Right ventricle myocardium superior (tissue), 1 donor: ENCODE measurements at regions not wholly inside any gene's neighbourhood (a gene's known extent, or its start where the extent isn't known, plus 50 kb on each side); places are given as distances from the start of the nearest gene placed in this dataset.
A peak's percentile ranks its signal among the peaks of the same experiment; 100 is the strongest.

Experiments
- ATAC-seq: fragments of 200-7000 bp; cut with Tn5 transposase; one replicate; pipeline ENCODE4 v1.9.1; 2020; ENCODE audit warnings: mild to moderate bottlenecking; ENCODE audit not compliant: poor library complexity
- DNase-seq: peaks from one replicate; pipeline ENCODE4 v3.0.0-alpha.2; 2020
- intact Hi-C: fragments of 100-400 bp; cut with DNase I; formaldehyde crosslinking; loops from one replicate; pipeline ENCODE4 v1.11.2; 2022
- donor health status: DM: no; HTN: yes; CAD: no; lungs with severe emphysema.

DNA sequence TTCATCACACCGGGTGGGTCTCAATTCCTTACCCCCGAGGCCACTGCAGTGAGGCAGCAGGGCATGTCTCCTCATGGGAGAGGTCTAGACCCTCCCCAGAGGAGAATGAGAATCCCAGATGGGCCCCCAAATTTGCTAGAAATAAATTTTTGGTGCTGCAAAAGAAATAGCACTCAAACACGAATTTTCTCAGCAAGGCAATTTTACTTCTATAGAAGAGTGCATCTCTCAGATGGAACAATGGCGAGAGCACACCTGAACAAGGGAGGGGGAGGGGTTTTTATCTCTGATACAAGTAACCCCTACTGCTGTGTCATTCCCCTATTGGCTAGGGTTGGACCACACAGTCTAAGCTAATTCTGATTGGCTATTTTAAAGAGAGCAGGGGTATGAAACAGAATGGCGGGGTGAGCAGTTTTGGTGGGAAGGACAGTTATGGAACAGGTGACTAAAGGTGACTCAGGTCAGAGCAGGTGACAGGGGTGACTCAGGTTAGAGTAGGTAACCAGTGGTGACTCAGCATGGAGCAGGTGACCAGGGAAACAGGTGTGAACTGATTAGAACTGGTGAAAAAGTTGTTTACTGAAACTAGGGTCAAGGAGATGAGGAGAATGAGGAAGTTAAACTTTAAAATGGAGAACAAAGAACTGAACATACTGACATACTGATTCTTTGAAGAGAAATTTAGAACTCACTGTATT, 93.0 kb upstream of the WNT7A start:
- ATAC-seq = no peak
- intact Hi-C loops = no loop called here
- no peak for DNase-seq

- ATAC-seq = no peak
- intact Hi-C loops = no loop called here
Measured at GRCh38 chr3:13966302-13966701, 86.4 kb upstream of the WNT7A start.

DNA sequence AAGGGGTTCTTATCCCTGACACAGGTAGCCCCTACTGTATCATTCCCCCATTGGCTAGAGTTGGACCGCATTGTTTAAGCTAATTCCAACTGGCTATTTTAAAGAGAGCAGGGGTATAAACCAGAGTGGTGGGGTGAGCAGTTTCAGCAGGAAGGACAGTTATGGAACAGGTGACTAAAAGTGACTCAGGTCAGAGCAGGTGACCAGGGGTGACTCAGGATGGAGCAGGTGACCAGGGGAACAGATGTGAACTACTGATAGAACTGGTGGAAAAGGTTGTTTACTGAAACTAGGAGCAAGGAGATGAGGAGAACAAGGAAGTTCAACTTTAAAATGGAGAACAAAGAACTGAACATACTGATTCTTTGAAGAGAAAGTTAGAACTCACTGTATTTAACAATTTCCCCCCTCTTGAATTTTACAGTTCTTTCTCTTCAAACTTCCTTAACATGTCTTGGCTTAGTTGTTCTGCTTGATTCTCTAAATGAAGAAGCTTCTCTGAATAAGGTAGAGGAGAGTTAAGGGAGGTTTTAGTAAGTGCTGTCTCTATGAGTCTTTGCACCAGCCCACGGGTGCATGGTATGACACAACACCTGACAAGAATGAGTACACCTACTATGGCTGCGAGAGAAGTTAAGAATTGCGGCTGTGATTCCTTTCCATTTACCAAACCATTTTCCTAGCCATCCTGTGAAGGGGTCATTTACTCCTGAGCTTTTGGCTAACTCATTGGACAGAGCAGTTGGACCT, 83.4 kb upstream of the WNT7A start:
- intact Hi-C loops = no loop called here
- ATAC-seq = no peak

More at GRCh38 chr3:13966302-13966701, 86.4 kb upstream of the WNT7A start:
- no peak for DNase-seq

GRCh38 chr3:13954741-13955483, 75.0 kb upstream of the WNT7A start:
- ATAC-seq (no peak), DNase-seq (no peak)
- intact Hi-C loops = no loop called here

More for the DNA sequence above, 83.4 kb upstream of the WNT7A start:
- DNase-seq = no peak

GRCh38 chr3:13954266-13954665, 74.4 kb upstream of the WNT7A start:
- intact Hi-C loops = no loop called here
- DNase-seq (no peak), ATAC-seq (no peak)

- no peak for DNase-seq
- intact Hi-C loops = no loop called here
- ATAC-seq = no peak
Measured at GRCh38 chr3:13951184-13951583, 71.3 kb upstream of the WNT7A start.

DNA sequence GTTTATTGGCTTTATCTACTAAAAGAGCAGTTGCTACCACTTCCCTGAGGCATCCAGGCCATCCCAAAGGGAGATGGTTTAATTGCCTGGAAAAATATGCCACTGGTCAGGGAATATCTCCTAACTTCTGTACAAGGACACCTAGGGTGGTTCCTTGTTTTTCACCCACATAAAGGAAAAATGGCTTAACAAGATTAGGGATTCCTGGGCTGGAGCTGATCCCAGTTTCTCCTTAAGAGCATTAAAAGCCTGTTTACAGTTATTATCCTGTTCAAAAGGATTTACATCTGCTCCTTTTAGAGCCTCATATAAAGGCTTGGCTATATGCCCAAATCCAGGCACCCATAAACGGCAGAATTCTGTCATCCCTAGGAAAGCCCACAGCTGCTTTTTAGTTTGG, 70.2 kb upstream of the WNT7A start:
- intact Hi-C loops = no loop called here
- ATAC-seq (no peak), DNase-seq (no peak)

DNA sequence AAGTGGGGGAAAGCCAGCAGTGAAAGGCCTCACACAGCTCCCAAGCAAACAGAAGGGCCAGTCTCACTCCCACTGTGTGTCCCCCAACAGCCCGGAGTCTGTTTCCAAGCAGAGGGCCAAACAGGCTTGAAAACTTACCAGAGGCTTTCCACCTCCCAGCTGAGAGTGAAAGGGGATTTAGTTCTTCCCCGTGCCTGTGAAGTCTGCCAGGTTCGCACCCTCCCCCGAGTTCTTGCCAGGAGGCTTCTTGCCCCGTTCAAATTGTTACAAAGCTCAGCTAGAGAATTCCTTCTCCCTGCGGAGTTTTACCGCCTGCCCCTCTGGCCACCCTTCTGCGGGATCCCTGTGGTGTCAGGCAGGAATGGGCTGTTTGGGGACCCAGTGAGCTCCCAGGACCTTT, 68.0 kb upstream of the WNT7A start:
- ATAC-seq = no peak
- DNase-seq = no peak
- intact Hi-C loops = no loop called here

DNA sequence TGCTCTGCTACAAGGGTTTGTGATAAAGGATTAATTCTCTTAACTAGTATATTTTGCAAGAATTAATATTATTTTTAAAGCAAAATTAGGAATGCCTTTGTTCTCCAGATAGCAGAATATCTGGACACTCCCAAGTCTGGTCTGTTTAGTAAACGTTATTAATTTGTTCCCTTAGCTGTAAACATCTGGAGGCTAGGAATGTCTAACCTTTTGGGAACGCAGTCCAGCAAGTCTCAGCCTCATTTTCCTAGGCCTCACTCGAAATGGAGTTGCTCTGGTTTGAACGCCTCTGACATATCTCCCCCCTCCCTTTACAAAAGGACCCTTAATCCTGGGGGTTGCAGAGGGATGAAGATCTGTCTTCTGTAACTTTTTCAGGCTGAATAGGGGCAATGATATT, 59.3 kb upstream of the WNT7A start:
- intact Hi-C loops = no loop called here
- no peak for DNase-seq
- ATAC-seq = no peak

- intact Hi-C loops = no loop called here
- no peak for DNase-seq
- no peak for ATAC-seq
Measured at GRCh38 chr3:13937131-13937530, 57.3 kb upstream of the WNT7A start.

DNA sequence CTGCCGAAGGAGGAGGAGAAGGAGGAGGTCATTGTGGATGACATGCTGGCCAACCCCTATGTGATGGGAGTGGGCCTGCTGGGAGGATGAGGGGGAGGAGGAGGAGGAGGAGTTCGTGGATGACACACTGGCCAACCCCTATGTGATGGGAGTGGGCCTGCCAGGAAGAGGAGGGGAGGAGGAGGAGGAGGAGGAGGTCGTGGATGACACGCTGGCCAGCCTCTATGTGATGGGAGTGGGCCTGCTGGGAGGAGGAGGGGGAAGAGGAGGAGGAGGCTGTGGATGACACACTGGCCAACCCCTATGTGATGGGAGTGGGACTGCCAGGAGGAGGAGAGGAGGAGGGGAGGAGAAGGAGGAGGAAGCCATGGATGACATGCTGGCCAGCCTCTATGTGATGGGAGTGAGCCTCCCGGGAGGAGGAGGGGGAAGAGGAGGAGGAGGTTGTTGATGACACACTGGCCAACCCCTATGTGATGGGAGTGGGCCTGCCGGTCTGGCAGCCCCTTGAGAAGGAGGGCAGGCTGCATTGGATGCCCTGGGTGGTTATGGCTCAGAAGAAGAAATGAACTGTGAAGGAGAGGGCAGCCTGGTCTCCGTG, 55.7 kb upstream of the WNT7A start:
- ATAC-seq = no peak
- intact Hi-C loops = no loop called here
- no peak for DNase-seq

DNA sequence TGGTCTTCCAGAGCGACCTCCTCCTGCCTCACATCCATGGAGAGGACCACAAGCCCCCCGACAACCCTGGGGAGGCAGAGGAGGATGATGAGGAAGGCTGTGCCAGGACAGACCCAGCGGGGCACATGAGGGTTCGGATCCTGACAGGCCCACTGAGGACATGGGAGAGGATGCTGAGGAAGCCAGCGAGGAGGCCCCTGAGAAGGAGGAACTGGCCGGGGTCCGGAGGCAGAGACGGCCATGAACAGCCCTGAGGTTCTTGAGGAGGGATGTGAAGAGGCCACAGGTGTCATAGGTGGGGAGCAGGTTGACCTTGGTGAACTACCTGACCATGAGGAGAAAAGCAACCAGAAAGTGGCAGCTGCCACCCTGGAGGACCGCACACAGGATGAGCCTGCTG, 54.9 kb upstream of the WNT7A start:
- intact Hi-C loops = no loop called here
- no peak for ATAC-seq
- no peak for DNase-seq

- DNase-seq (no peak), ATAC-seq (no peak)
- intact Hi-C loops = no loop called here
Measured at GRCh38 chr3:13934315-13934714, 54.4 kb upstream of the WNT7A start.

DNA sequence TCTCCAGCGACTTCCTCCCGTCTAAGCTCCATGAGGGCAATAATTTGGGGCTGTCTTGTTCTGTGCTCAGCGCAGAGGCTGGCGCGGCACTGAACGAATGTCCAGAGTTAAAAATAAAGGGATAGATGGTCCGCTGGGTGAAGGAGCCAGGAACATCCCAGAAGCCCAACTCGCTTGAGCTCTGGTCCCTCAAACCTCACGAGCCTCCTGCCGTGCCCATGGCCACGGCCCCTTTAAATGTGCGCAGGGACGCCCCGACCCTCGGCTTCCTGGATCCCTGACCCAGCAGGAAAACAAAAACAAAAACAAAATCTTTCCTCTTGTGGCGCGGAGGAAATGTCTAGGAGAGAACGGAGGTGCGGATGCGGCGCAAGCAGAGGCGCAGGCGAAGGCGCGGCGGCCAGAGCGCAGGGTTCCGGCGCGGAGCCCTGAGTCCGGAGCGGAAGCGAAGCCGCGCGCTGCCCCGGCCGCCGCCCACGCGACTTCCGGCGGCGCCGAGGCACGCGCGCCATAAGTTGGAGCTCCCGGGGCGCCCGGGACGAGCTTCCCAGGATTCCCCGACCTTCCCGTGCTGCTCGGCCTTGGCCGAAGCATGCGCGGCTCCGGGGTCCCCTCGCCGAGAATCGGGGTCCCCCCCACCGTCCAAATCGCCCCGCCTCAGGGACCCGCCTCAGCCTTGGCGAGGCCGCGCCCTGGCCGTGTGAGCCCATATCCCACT, 52.9 kb upstream of the WNT7A start:
- DNase-seq = no peak
- peak; percentile 68 for ATAC-seq
- intact Hi-C loops = no loop called here

- intact Hi-C loops = no loop called here
- ATAC-seq (no peak), DNase-seq (no peak)
Measured at GRCh38 chr3:13931172-13931571, 51.3 kb upstream of the WNT7A start.
